WTC11 (cell line): ENCODE measurements at regions not wholly inside any gene's neighbourhood (a gene's known extent, or its start where the extent isn't known, plus 50 kb on each side); places are given as distances from the start of the nearest gene placed in this dataset.

ENCODE experiments used
- ATAC-seq: fragments of 200-7000 bp; cut with Tn5 transposase; 2 replicates; pipeline ENCODE4 v1.10.0; 2021; ENCODE audit warnings: mild to moderate bottlenecking, moderate library complexity
- CTCF ChIA-PET: fragments of 300-600 bp; sonication (Branson Sonifier 250); formaldehyde crosslinking; loops from one replicate; lab custom pipeline; 2021; ENCODE audit warnings: antibody characterized with exemption; lab: Charles Lee
- POLR2A ChIA-PET: fragments of 350-600 bp; sonication (Branson Sonifier 250); formaldehyde crosslinking; loops from one replicate; lab custom pipeline; 2021; ENCODE audit warnings: antibody characterized with exemption; lab: Charles Lee
- DNase-seq: peaks from one replicate; pipeline ENCODE4 v3.0.0; 2021; ENCODE audit warnings: low spot score
- H3K27ac Mint-ChIP-seq: 2 replicates; pipeline ENCODE4 v1.8.0; 2021; ENCODE audit warnings: mixed read lengths
- H3K27me3 Mint-ChIP-seq: 2 replicates; pipeline ENCODE4 v1.8.0; 2021; ENCODE audit warnings: low read depth, mild to moderate bottlenecking, moderate library complexity, mixed read lengths
- H3K36me3 Mint-ChIP-seq: 2 replicates; pipeline ENCODE4 v1.8.0; 2021; ENCODE audit warnings: mixed read lengths
- H3K4me1 Mint-ChIP-seq: 2 replicates; pipeline ENCODE4 v1.8.0; 2022; ENCODE audit warnings: mixed read lengths
- H3K4me3 Mint-ChIP-seq: 2 replicates; pipeline ENCODE4 v1.8.0; 2021; ENCODE audit warnings: mild to moderate bottlenecking, moderate library complexity, mixed read lengths
- H3K9me3 Mint-ChIP-seq: 2 replicates; pipeline ENCODE4 v1.8.0; 2021; ENCODE audit warnings: mixed read lengths
- E2F1 ChIP-seq: sonication (generic); formaldehyde crosslinking; IDR thresholded peaks from 2 replicates; pipeline ENCODE4 v1.8.0; 2022; ENCODE audit warnings: mild to moderate bottlenecking, missing genetic modification reagents
- GABPB1 ChIP-seq: sonication (generic); formaldehyde crosslinking; IDR thresholded peaks from 2 replicates; pipeline ENCODE4 v1.8.1; 2023; ENCODE audit warnings: mild to moderate bottlenecking, missing genetic modification reagents
- HMGXB4 ChIP-seq: sonication (generic); formaldehyde crosslinking; IDR thresholded peaks from 2 replicates; pipeline ENCODE4 v1.8.1; 2023; ENCODE audit warnings: mild to moderate bottlenecking, moderate library complexity, missing genetic modification reagents
- RORB ChIP-seq: fragments of 250-450 bp; sonication (Bioruptor Pico); IDR thresholded peaks from 2 replicates; pipeline ENCODE4 v1.9.0; 2021; ENCODE audit warnings: mild to moderate bottlenecking
- TEAD1 ChIP-seq: sonication (generic); formaldehyde crosslinking; IDR thresholded peaks from 2 replicates; pipeline ENCODE4 v1.8.0; 2022; ENCODE audit warnings: mild to moderate bottlenecking, missing genetic modification reagents
- TP53 ChIP-seq: sonication (generic); formaldehyde crosslinking; IDR thresholded peaks from 2 replicates; pipeline ENCODE4 v1.8.1; 2023; ENCODE audit warnings: mild to moderate bottlenecking, missing genetic modification reagents
- ZNF138 ChIP-seq: sonication (generic); formaldehyde crosslinking; conservative IDR thresholded peaks from 2 replicates; pipeline ENCODE4 v1.8.1; 2022; ENCODE audit warnings: mild to moderate bottlenecking, moderate library complexity, missing genetic modification reagents
- ZNF219 ChIP-seq: sonication (generic); formaldehyde crosslinking; IDR thresholded peaks from 2 replicates; pipeline ENCODE4 v1.8.0; 2023; ENCODE audit warnings: missing genetic modification reagents, mild to moderate bottlenecking, borderline replicate concordance
- ZNF317 ChIP-seq: sonication (generic); formaldehyde crosslinking; IDR thresholded peaks from 2 replicates; pipeline ENCODE4 v1.8.1; 2023; ENCODE audit warnings: low read depth, mild to moderate bottlenecking, moderate library complexity, missing genetic modification reagents, borderline replicate concordance
- TF ChIP-seq, protein P1 (sequence below): sonication (generic); formaldehyde crosslinking; IDR thresholded peaks from 2 replicates; pipeline ENCODE4 v1.8.1; 2022; ENCODE audit warnings: mild to moderate bottlenecking, missing genetic modification reagents, moderate library complexity, borderline replicate concordance
- TF ChIP-seq, protein P2 (sequence below): fragments of 250-450 bp; sonication (Bioruptor Pico); IDR thresholded peaks from 2 replicates; pipeline ENCODE4 v1.9.0; 2021; ENCODE audit warnings: moderate library complexity, mild to moderate bottlenecking, inconsistent platforms, borderline replicate concordance
- TF ChIP-seq, protein P3 (sequence below): sonication (generic); formaldehyde crosslinking; IDR thresholded peaks from 2 replicates; pipeline ENCODE4 v1.8.1; 2023; ENCODE audit warnings: mild to moderate bottlenecking, missing genetic modification reagents
- TF ChIP-seq, protein P4 (sequence below): sonication (generic); formaldehyde crosslinking; IDR thresholded peaks from 2 replicates; pipeline ENCODE4 v1.8.1; 2022; ENCODE audit warnings: low read depth, mild to moderate bottlenecking, moderate library complexity, missing genetic modification reagents, borderline replicate concordance
- TF ChIP-seq, protein P5 (sequence below): fragments of 250-450 bp; sonication (Bioruptor Pico); IDR thresholded peaks from 2 replicates; pipeline ENCODE4 v1.9.0; 2021; ENCODE audit warnings: mild to moderate bottlenecking

GRCh38 chr7:156125841-156126730 lies 313.8 kb upstream of the SHH start:
- ATAC-seq (no peak), DNase-seq (no peak)
- peaks cover 22% of the 10 kb centered on the region for H3K36me3 Mint-ChIP-seq
- no peak overlapping the region for H3K27ac Mint-ChIP-seq
- ChIA-PET CTCF (no interaction called here), POLR2A (no interaction called here)
- peaks cover 22% of the 10 kb centered on the region for H3K9me3 Mint-ChIP-seq
- H3K4me1 Mint-ChIP-seq, result no peaks in the 10 kb centered on the region
- no peak for TF ChIP-seq TEAD1 (CRISPR knock-in tag)
- no peak for TF ChIP-seq E2F1 (CRISPR knock-in tag)
- TF ChIP-seq, protein P1, sequence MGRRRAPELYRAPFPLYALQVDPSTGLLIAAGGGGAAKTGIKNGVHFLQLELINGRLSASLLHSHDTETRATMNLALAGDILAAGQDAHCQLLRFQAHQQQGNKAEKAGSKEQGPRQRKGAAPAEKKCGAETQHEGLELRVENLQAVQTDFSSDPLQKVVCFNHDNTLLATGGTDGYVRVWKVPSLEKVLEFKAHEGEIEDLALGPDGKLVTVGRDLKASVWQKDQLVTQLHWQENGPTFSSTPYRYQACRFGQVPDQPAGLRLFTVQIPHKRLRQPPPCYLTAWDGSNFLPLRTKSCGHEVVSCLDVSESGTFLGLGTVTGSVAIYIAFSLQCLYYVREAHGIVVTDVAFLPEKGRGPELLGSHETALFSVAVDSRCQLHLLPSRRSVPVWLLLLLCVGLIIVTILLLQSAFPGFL (CRISPR knock-in tag), result no peak
- TF ChIP-seq TP53 (CRISPR knock-in tag), result no peak
- TF ChIP-seq, protein P2, sequence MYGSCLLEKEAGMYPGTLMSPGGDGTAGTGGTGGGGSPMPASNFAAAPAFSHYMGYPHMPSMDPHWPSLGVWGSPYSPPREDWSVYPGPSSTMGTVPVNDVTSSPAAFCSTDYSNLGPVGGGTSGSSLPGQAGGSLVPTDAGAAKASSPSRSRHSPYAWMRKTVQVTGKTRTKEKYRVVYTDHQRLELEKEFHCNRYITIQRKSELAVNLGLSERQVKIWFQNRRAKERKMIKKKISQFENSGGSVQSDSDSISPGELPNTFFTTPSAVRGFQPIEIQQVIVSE (CRISPR knock-in tag), result no peak
- TF ChIP-seq ZNF219, result no peak
- no peak for TF ChIP-seq ZNF317 (CRISPR knock-in tag)
- TF ChIP-seq, protein P3, sequence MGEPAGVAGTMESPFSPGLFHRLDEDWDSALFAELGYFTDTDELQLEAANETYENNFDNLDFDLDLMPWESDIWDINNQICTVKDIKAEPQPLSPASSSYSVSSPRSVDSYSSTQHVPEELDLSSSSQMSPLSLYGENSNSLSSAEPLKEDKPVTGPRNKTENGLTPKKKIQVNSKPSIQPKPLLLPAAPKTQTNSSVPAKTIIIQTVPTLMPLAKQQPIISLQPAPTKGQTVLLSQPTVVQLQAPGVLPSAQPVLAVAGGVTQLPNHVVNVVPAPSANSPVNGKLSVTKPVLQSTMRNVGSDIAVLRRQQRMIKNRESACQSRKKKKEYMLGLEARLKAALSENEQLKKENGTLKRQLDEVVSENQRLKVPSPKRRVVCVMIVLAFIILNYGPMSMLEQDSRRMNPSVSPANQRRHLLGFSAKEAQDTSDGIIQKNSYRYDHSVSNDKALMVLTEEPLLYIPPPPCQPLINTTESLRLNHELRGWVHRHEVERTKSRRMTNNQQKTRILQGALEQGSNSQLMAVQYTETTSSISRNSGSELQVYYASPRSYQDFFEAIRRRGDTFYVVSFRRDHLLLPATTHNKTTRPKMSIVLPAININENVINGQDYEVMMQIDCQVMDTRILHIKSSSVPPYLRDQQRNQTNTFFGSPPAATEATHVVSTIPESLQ (CRISPR knock-in tag), result no peak
- no peak for TF ChIP-seq ZNF138 (CRISPR knock-in tag)
- no peak overlapping the region for H3K4me3 Mint-ChIP-seq
- peaks cover 5% of the 10 kb centered on the region; the same call in 1 of the 2 replicates for H3K27me3 Mint-ChIP-seq

DNA sequence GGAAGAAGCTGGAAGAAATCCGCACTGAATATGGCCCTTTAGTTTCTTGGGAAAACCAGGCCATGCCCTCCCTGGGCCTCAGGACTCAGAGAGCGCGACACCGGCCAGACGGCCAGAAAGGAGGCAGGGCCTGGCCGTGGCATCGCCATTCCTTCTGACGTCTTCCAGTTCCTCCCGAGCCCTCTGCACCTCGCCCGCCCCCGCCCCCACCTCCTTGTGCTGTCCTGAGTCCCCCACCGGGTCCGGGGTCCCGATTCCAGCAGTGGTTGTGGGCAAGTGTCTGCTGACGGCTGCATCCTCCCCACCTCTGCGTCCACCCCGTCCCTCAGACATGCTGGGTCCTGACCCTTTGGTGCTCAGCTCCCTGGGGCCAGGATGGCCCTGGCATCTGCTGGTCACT lies 312.1 kb upstream of the SHH start:
- ChIA-PET POLR2A (no interaction called here), CTCF (no interaction called here)
- Mint-ChIP-seq H3K4me3 (no peak overlapping the region), H3K27me3 (peaks cover 5% of the 10 kb centered on the region; the same call in 1 of the 2 replicates), H3K27ac (no peak overlapping the region), H3K36me3 (peaks cover 23% of the 10 kb centered on the region; the same call in 1 of the 2 replicates), H3K4me1 (no peaks in the 10 kb centered on the region), H3K9me3 (peaks cover 22% of the 10 kb centered on the region)
- TF ChIP-seq GABPB1 (CRISPR knock-in tag), result no peak
- TF ChIP-seq, protein P4, sequence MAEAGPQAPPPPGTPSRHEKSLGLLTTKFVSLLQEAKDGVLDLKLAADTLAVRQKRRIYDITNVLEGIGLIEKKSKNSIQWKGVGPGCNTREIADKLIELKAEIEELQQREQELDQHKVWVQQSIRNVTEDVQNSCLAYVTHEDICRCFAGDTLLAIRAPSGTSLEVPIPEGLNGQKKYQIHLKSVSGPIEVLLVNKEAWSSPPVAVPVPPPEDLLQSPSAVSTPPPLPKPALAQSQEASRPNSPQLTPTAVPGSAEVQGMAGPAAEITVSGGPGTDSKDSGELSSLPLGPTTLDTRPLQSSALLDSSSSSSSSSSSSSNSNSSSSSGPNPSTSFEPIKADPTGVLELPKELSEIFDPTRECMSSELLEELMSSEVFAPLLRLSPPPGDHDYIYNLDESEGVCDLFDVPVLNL (CRISPR knock-in tag), result no peak
- no peak for TF ChIP-seq HMGXB4
- TF ChIP-seq RORB (CRISPR knock-in tag), result no peak
- TF ChIP-seq, protein P5, sequence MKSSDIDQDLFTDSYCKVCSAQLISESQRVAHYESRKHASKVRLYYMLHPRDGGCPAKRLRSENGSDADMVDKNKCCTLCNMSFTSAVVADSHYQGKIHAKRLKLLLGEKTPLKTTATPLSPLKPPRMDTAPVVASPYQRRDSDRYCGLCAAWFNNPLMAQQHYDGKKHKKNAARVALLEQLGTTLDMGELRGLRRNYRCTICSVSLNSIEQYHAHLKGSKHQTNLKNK (CRISPR knock-in tag), result no peak
- ATAC-seq (no peak), DNase-seq (no peak)
